Choroid plexus epithelial cell (primary cell): ENCODE measurements at regions not wholly inside any gene's neighbourhood (a gene's known extent, or its start where the extent isn't known, plus 50 kb on each side); places are given as distances from the start of the nearest gene placed in this dataset.
"Not testable (repeated sequence)": the region's sequence is repeated elsewhere in the genome, so short reads cannot be mapped to it uniquely, and the experiment has no call there.

Source experiments
- DNase-seq: peaks from one replicate; pipeline ENCODE4 v3.0.0-alpha.2; 2010; ENCODE audit warnings: low read depth
- H3K4me3 ChIP-seq: 2 replicates; pipeline ENCODE4 v1.5.1; 2011; ENCODE audit warnings: low read depth, mild to moderate bottlenecking, control low read depth, low read length, moderate library complexity
- TF ChIP-seq, protein P1 (sequence below): conservative IDR thresholded peaks from 2 replicates; pipeline ENCODE4 v1.5.1; 2011; ENCODE audit warnings: low read depth, mild to moderate bottlenecking, control low read depth, inconsistent platforms, low read length, moderate library complexity

DNA sequence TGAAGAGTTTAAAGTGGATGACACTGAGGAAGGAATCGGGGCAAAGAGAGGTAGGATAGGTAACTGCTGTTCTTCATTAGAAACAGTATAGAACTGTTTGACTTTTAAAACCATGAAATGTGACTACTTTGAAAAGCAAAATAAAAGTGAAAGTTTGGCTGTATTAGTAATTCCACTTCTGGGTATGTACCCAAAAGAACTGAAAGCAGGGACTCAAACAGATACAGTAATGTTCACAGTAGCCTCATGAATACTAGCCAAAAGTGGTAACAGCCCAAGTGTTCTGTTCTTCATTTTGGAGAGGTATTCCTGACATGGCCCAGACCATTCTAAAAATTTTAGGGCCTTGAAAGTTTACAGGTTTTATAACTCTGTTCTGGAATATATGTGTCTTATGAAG, 1055.4 kb downstream of the TBL1XR1 start:
- no peak for DNase-seq
- TF ChIP-seq, protein P1, sequence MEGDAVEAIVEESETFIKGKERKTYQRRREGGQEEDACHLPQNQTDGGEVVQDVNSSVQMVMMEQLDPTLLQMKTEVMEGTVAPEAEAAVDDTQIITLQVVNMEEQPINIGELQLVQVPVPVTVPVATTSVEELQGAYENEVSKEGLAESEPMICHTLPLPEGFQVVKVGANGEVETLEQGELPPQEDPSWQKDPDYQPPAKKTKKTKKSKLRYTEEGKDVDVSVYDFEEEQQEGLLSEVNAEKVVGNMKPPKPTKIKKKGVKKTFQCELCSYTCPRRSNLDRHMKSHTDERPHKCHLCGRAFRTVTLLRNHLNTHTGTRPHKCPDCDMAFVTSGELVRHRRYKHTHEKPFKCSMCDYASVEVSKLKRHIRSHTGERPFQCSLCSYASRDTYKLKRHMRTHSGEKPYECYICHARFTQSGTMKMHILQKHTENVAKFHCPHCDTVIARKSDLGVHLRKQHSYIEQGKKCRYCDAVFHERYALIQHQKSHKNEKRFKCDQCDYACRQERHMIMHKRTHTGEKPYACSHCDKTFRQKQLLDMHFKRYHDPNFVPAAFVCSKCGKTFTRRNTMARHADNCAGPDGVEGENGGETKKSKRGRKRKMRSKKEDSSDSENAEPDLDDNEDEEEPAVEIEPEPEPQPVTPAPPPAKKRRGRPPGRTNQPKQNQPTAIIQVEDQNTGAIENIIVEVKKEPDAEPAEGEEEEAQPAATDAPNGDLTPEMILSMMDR: no peak
- no peak overlapping the region for H3K4me3 ChIP-seq

DNA sequence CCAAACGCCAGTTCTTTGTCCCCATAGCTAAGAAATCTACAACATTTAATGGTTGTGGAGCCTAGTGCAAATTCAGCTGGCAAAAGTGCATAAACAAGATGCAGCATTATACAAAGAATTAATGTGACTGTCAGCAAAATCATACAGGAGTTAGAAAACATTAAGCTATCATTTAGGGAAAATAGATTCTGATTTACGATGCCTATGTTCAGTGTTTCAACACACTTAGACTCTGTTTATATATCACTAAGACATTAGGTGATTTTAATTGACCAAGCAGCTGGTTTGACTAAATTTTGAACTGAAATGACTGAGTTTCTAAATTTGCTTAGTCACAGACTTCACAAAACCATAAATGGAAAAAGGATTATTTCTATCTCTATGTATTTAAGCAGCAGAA, 1076.8 kb downstream of the TBL1XR1 start:
- TF ChIP-seq, protein P1: no peak
- DNase-seq: no peak
- H3K4me3 ChIP-seq: no peak overlapping the region

- DNase-seq: no peak
- TF ChIP-seq, protein P1: no peak
- H3K4me3 ChIP-seq: no peak overlapping the region
These were observed 1077.5 kb downstream of the TBL1XR1 start for GRCh38 chr3:176119826-176120225.

- TF ChIP-seq, protein P1: no peak
- no peak overlapping the region for H3K4me3 ChIP-seq
- peak; percentile 1 for DNase-seq
These were observed 1090.9 kb downstream of the TBL1XR1 start for GRCh38 chr3:176106380-176106779.

- TF ChIP-seq, protein P1: no peak
- no peak overlapping the region for H3K4me3 ChIP-seq
- no peak for DNase-seq
These were observed 1100.3 kb downstream of the TBL1XR1 start for GRCh38 chr3:176097027-176097426.

DNA sequence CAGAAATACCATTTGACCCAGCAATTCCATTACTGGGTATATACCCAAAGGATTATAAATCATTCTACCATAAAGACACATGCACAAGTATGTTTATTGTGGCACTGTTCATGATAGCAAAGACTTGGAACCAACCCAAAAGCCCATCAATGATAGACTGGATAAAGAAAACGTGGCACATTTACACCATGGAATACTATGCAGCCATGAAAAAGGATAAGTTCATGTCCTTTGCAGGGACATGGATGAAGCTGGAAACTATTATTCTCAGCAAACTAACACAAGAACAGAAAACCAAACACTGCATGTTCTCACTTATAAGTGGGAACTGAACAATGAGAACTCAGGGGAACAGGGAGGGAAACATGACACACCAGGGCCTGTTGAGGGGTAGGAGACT, 1103.4 kb downstream of the TBL1XR1 start:
- H3K4me3 ChIP-seq, DNase-seq: not testable (repeated sequence)

DNA sequence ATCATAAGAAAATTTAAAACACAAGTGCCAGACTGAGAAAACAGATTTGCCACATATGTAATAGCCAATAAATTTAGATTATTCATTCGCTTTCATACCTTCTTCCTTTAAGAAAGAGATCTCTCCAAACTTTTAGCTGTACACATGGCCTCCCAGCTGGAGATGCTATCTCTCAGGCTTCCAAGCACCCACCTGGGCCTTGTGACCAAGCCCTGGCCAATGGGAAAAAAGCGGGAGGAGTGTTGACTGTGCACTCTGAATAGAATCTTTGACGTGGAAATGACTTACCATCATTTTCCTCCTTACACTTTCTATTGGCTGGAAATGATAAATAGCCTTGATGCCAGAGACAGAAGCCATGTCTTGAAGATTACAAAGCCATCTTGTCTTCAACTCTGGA, 1106.6 kb downstream of the TBL1XR1 start:
- H3K4me3 ChIP-seq: no peak overlapping the region
- TF ChIP-seq, protein P1: no peak
- no peak for DNase-seq

DNA sequence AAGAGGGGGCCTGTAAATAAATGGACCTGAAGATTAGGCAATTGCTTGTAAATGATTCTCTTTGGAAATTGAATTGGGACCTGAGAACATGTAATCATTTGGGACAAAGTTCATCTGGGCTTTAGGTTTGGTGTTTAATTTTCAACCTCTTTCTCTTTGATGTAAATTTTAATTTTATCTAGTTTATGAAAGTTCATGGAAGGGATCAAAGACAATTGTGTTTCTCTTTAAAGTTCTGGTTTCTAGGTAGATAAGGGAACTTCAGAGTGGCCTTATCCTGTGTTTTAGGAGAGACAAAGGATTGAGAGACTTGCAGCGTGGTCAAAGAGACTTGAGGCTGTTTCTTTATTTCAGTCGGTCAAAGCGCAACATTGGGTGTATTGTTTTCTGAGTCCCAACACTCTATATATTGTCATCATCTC, 1108.3 kb downstream of the TBL1XR1 start:
- TF ChIP-seq, protein P1: no peak
- DNase-seq: no peak
- no peak overlapping the region for H3K4me3 ChIP-seq
